NCI-H187 (cell line): ENCODE measurements at regions not wholly inside any gene's neighbourhood (a gene's known extent, or its start where the extent isn't known, plus 50 kb on each side); places are given as distances from the start of the nearest gene placed in this dataset.

ENCODE experiments used
- DNase-seq, 2 experiments: peaks; one replicate each; lab custom pipeline; 2025; lab: John Stamatoyannopoulos, UW

DNA sequence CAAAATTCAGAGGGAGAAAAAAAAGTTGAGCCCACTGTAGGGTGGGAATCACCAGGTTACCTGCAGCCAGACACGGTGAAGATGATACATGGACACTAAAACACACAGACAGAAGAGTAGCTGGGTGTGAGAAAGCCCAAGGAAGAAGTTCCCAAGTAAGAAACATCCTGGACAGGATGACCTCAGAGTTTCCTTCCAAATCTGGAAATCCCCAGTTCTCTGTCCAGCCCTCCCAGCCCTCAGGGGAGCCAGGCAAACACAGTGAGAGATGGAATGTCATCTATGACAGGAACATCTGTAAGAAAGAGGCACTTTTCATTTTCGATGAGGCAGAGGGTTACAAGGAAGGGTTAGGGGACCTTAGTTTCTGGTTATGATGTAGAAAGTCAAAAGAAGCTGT is 125.1 kb upstream of the LYZL1 start:
- no peak for DNase-seq

DNA sequence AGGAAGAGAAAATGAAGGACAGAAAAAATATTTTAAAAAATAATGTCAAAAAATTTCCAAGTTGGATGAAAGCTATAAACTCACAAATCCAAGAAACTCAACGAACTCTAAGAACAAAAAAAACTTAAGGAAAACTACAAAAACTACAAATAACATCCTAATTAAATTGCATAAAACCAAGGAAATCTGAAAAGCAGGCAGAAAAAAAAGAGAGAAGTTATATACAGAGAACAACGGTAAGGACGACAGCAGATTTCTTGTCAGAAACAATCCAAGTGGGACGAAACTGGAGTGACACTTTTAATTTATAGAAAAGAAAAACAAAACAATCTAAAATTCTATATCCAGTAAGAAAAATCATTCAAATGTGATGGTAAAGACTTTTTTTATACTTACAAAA is 122.2 kb upstream of the LYZL1 start:
- DNase-seq = no peak

DNA sequence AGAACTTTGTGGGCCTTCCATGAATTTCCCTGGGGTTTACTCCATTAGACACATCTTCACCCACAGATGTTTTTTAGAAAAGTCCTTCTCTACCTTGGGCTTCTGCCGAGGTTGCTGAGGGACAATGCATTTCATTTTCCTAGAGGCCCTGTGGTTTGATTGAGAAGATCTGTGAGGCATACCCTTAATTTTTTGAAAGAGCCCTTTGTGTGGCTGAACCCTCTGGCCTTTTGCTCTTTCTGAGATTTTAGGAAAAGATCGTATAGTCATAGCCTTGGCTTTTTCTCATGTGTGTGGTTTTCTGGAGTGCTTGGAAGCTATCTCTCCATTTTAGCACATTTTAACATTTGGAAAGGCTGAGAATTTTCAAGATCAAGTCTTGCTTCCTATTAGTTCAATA is 119.8 kb upstream of the LYZL1 start:
- DNase-seq = no peak

DNA sequence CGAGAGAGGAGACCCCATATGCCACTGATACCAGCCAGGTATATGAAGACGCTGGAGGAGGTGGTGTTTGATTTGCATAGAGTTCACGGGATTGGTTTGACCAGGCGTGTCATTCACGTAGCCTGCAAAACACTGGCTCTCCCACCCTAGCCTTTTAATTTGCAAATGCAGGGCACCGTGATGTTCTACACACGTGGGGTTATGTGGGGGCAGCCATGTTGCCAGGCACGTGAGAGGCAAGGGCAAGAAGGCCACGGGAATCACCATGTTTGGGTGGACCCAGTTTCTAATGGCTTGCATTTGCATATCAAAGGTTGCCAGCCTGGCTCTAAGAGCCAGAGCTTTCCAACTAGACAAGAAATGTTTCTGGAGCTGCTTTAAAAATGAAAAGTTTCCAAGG is 117.2 kb upstream of the LYZL1 start:
- no peak for DNase-seq

DNA sequence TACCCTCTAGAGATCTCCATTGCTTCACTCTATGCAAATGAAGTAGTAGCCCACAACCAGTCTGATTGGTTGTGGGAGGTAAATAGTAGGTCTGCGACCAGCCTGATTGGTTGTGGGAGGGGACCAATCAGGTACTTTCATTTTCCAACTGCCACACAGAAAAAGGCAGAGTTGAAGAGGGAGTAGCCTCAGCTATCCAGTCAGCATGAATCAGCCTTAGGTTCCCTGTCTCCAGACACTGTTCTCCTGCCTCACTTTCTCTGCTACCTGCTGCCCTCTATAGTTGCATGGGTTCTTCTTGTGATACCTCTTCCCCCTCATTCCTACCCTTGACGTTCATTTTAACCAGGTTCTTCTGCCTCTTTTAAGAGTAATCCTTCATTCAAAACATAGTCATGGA is 114.5 kb upstream of the LYZL1 start:
- DNase-seq = no peak

DNA sequence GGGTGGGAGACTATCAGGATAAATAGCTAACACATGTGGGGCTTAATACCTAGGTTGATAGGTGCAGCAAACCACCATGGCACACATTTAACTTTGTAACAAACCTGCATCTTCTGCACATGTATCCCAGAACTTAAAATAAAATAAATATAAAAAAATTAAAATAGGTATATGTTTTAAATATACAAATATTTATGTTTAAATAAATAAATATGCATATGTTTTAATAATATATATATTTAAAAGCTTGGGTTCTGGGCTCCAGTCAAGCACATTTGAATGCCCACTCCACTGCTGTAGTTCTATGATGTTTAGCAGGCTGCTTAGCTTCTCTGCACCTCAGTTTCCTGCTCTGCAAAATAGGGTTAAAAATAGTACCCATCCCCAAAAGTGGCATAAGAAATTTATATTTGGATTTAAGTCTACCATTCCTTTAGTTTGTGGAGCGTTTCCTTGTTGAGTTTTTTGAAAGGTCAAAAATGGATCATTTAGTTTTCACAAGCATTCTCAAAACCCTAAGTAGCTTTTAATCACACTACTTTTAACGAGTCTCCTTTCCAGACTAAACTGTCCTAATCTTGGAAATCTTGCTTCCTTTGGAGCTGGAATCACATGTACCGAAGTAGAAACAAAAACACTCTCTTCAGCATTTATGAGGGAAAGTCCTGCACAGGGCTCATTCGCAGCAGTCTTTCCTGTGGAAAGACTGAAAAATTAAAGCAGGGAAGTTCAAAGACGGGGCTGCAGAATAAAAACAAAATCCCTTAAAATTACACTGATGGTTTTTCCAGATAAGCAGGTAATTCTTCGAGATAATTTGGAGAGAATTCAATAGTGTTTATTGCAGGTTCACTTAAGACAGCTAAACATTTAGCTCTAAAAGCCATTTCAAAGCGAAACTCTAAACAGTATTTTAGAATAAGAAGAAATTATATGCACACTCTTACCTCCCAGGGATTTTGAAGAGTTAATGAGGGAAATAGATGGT is 111.7 kb upstream of the LYZL1 start:
- no peak for DNase-seq

DNA sequence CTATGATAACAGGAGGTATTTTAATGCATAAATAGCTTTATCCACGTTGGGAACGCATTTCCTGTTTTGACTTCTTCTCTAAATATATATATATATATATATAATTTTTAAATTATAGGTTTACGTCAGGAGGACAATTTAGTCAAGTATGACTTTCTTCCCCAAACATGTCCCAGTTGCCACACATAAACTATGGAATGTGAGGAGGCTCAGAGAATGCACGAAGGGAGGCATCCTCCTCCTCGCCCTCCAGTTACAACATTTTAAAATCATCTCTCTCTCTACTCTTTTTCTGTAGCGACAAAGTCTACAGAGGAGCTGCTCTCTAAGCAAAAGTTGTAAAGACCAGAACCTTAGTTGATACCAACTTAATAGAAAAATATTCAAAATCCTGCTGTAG is 106.9 kb upstream of the LYZL1 start:
- no peak for DNase-seq

DNA sequence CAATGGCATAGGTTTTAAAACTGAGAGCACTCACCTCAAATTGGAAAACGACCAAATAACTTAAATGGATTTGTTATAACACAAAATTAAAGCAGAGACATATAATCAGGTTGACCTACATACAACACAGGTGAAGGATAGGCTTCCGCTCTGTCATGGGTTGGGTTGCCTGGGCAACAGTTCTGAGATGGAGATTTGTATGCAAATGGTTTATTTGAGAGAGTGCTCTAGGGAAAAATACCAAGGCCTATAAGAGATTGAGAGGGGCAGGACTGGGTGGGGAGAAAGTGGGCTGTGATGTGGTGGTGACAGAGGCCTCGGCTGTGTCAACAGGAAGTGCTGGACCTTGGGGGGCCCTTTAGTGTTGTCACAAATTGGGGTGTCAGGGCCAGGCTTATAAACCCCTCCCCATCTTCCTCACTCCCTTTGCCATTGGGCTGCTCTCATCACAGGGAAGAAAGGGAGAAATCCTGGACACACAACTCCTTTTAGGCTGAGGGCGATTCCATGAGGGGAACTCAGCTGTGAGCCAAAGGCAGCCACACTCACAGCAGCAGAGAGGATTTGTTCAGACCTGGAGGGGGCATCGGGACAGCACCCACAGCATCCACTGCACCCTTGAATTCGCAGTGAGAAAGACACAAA is 105.4 kb upstream of the LYZL1 start:
- no peak for DNase-seq

DNA sequence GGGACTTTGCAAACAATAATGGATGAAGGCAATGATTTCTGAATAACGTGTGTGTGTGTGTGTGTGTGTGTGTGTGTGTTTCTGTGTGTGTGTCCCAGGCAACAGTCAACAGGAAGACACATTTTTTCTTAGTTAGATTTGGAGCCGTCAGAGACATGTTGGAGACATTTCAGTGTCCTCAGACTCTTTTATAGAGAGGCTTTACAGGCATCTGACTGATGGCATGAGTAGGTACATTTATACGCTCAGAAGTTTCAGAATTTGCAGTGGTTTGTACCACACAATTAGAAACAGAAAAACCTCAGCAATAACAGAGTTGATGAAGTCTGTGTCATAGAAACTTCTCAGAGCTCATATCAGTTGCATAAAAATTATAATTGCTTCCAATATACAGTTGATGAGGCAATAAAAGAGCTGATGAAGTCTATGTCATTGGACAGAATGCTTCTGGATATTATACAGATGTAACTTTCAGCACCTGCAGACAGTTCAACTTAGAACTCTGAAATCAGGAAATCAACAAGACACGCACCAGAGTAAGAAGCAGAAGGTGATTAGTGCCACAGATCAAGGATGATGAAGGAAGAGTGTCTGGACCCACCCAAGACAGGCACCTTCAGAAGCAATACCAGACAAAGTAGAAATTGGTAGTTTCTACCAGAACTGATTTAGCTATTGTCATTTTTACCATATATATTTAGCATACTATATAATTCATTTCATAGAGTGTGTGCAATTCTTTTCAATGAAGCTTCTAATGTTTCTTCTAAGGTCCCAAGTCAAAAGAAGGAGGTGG is 104.5 kb upstream of the LYZL1 start:
- DNase-seq = no peak

DNA sequence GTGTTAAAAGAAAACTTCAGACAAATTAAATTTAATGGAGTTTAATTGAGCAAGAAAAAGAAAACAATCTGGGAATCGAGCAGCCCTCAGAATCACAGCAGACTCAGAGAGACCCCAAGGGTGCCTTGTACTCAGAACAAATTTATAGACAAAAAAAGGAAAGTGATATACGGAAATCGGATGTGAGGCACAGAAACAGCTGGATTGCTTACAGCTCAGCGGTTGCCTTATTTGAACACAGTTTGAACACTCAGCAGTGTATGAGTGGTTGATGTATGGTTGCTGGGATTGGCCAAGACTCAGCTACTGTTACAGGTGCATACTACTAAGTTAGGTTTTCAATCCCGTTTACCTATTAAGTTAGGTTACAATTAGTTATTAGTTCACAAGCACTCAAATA is 103.8 kb upstream of the LYZL1 start:
- DNase-seq = no peak

DNA sequence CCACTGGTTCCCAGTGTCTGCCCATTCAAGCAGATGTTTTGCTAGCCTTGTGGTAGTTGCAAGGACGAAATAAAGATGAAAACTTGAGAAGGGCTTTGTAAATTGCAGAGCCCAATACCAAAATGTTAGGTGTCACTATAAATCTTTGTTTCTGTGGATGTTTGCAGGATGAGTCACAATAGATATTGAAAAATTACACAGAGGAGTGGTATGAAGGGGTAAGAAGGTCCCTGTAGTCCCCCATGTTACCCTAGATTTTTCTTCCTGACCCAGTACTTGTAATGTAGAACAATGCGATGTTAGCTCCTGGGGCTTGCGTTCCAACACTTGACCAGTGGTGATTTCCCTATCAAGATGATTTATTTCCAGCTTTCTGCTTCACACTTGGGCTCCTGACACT is 102.6 kb upstream of the LYZL1 start:
- no peak for DNase-seq

DNA sequence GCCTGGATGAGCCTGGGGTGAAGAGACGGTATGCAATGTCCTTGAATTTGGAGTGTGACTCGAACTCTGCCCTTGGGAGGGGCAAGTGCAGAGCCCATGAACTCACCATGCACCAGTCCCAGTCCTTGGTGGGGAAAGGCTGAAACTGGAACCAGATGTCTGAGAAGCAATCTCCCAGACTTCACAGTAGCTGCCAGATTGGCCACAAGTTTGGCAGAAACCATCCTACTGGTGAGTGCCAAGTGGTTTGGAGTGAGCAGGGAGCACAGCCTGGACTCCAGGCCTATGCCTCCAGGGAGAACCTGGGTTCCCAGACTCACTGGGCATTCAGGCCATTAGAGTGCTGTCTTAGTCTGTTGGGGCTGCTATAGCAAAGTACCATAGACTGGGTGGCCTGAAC is 99.6 kb upstream of the LYZL1 start:
- no peak for DNase-seq

DNA sequence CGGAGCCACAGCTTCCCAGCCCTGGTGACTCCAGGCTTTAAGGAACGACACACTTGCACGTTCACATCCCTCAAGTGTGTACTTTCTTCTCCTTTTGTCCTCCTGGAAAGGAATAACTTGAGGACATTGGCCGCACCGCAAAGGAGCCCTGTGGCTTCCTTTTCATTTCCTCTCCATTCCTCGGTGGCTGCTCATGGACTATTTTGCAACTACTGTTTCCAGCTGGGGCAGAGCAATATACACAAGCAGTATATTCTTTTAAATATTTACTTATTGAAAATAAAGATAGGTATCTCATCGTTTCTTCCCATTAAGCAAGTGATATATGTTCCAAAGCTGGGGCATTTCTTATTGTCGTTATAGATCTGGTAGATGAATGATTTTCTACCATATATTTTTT is 97.2 kb upstream of the LYZL1 start:
- no peak for DNase-seq

DNA sequence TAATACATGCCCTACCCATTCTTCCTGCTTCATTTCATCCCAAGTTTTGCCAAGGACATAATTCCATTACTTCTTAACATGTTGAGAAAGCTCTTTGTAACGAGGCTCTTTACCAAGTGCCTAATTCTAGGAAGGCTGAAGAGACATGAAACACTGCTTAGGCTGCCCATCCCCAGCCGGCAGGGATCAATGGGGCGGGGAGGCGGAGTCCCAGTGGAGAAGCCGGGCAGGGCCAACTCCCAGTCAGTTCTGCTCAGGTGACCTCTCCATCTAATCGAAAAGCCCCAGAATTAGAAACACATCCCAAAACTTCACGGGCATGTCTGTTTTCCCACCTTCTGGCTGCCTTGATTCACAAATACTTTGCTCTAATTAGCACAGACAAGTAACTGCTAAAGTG is 89.5 kb upstream of the LYZL1 start:
- DNase-seq = no peak

DNA sequence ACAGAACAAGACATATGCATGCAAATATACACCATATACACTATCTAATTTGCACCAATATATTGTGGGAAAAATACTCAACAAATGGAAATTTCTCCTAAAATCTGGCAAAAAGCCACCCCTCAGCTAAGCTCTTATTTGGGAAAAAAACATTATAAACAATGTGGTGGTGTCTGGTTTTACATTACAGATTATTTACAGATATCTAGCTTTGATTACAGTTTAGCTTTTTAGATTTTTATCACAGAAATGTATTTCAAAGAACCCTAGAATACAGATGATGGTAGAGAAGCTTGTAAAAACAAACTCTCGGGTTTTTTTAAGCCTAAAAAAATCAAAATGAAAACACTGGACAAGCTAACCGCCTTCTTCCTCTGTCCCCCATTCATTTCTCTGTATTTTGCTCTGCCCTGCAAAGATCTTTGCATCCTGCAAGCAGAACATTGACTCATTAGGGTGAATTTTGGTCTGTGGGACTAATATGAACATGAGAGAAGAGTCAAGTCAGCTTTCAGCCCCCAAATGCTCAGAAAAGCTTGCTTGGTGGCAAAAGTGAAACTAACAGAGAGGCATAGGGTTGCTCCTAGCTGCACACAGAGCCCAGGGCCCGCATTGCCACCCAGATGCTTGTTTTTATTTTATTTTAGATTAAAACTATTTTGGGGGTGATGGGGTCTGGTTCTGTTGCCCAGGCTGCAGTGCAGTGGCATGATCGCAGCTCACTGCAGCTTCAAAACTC is 88.8 kb upstream of the LYZL1 start:
- DNase-seq = no peak

DNA sequence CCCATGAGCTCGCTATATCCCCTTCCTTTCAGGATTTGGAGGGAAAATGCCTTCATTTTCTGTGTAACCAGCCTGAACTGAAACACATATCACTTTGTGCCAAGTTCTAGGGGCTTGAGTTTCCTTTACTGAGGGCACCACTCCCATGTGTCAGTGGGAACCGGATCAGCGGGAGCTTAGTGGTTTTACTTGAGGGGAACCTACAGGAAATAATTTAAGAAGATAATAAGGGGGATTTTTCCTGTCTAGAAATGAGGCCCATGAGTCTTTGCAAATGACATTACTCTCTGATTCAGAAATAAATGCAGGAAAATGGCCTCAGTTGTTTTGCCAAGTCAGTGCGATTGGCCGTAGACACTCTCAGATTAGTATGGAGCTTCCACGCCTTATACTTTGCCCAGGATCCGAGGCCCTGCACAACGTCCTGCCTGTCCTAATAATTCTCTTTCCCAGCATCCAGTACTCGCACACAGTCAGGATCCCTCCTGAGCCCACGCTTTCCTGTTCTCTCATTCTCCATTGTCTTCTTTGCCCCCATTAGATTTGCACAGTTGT is 86.4 kb upstream of the LYZL1 start:
- DNase-seq = no peak

DNA sequence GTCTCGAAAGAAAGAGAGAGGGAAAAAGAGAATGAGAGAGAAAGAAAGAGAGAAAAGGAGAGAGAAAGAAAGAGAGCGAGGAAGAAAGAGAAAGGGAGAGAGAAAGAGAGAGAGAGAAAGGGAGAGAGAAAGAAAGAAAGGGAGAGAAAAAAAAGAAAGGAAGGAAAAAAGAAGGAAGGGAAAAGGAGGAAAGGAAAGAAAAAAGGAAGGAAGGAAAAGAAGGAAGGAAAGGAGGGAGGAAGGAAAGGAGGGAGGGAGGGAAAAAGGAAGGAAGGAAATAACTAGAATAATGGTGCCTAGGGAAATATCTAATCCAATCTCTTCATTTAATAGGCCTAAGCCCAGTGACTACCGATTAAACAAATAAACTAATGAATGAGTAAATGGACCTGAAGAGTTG is 85.4 kb upstream of the LYZL1 start:
- DNase-seq = no peak

DNA sequence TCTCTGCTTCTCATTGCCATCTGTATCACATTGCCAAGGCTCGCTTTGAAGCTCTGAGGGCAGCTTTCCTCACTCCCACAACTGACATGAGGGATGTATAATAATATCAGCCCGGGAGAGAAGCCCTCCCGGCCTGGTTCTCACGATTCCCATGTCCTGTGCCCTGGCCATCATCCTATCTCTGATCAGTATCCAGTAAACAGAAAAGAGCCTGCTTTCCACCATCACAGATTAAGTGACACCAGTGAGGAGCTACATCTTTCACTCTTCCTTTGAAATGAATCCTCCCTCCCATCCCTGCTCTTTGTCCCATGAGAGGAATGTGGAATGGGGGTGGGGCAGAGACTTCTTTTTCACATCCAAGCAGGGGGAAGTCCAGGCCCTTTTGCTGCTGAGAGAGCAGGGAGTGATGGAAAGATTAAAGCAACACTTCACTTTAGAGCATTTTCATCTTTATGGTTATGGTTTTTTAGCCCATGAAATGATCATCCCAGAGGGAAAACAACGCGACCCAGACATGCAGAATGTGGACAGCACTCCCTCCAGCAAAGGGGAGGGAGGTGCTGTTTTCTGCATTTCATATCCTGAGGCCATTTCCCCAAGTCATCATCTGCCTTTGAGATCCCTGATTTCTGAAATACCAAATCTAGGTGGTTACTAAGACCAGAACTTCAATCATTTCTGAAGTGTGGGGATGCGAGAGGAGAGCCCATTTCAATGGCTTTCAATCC is 84.6 kb upstream of the LYZL1 start:
- DNase-seq = no peak

DNA sequence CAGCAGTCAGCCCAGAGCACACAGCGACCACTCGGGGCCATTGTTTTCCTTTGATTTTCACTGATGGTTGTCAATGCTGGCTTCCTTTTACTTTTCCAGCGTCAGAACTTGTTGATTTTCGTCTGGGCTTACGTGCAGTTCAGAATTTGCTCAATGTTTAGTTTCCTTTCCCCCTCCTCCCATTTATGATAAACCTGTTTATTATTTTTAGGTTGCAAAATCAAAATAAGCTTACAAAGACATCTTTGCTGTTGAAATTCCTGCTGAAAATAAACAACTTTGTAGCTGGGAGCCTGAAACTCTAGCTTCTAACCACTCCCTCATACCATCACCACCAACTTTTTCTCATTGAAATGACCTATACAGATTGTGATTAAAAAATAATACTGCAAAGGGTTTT is 83.1 kb upstream of the LYZL1 start:
- no peak for DNase-seq

DNA sequence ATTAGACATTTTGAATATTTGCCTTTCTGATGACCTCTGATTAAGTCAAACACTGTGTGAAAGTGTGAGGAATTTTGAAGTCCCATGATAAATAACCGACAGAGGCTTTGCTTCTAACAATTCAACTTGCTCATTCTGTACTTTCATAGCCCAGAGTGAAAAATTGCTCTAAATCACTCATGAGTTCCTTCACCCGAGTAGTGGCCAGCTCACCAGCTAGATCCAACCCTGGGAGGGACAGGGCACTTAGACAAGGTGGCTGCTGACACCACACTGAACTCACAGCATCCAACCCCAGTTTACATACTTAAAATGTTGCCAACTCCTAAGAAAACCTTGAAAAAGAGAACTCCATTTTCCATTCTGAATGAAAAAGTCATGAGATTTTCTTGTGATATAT is 80.0 kb upstream of the LYZL1 start:
- DNase-seq = no peak

DNA sequence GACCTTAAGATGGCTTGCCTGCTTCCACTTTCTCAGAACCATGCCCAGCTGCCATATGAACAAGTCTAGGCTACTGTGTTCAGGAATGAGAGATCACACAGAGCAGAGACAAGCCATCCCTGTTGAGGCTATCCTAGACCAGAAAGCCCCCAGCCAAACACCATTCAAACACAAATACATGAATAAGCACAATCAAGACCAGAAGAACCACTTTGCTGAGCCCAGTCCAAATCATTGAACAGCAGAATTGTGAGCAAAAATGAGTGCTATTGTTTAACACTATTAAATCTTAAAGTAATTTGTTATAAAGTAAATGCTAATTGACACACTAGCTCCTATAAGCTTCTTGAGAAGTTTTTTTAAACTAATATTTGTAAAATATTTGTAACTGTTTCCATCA is 79.0 kb upstream of the LYZL1 start:
- no peak for DNase-seq
